Lung (tissue), 11 donors: ENCODE measurements at regions not wholly inside any gene's neighbourhood (a gene's known extent, or its start where the extent isn't known, plus 50 kb on each side); places are given as distances from the start of the nearest gene placed in this dataset.

Experiments used
- ATAC-seq: fragments of 200-7000 bp; cut with Tn5 transposase; one replicate; pipeline ENCODE4 v1.9.1; 2020; ENCODE audit warnings: moderate number of reproducible peaks; ENCODE audit not compliant: insufficient read depth, low FRiP score
- DNase-seq, 3 donors: peaks; one replicate each; pipeline ENCODE4 v3.0.0-alpha.2; 2013 to 2017
- H3K27ac ChIP-seq, 2 donors: one replicate each; pipeline ENCODE4 v1.5.1; 2013; ENCODE audit warnings: mild to moderate bottlenecking in 2 of 2, moderate library complexity in 2 of 2, control low read depth in 1 of 2, inconsistent platforms in 1 of 2, low read depth in 1 of 2, low read length in 1 of 2
- H3K27me3 ChIP-seq, 3 donors: one replicate each; pipeline ENCODE4 v1.5.1; 2013; ENCODE audit warnings: low read length in 2 of 3; ENCODE audit not compliant: control insufficient read depth in 3 of 3, insufficient read depth in 3 of 3
- H3K36me3 ChIP-seq, 4 donors: one replicate each; pipeline ENCODE4 v1.5.1; 2013; ENCODE audit warnings: low read length in 4 of 4, mild to moderate bottlenecking in 1 of 4, moderate library complexity in 1 of 4; ENCODE audit not compliant: control insufficient read depth in 4 of 4, insufficient read depth in 4 of 4
- H3K4me1 ChIP-seq, 5 donors: one replicate each; pipeline ENCODE4 v1.5.1; 2013; ENCODE audit warnings: low read length in 5 of 5, mild to moderate bottlenecking in 2 of 5, moderate library complexity in 1 of 5; ENCODE audit not compliant: control insufficient read depth in 5 of 5, insufficient read depth in 5 of 5
- H3K4me3 ChIP-seq: one replicate; pipeline ENCODE4 v1.5.1; 2013; ENCODE audit warnings: mild to moderate bottlenecking, control low read depth, moderate library complexity
- H3K9ac ChIP-seq, 2 donors: one replicate each; pipeline ENCODE4 v1.5.1; 2013; ENCODE audit warnings: low read length in 2 of 2, control low read depth in 1 of 2; ENCODE audit not compliant: insufficient read depth in 1 of 2
- H3K9me3 ChIP-seq, 4 donors: one replicate each; pipeline ENCODE4 v1.5.1; 2013; ENCODE audit warnings: low read length in 3 of 4, mild to moderate bottlenecking in 1 of 4, moderate library complexity in 1 of 4; ENCODE audit not compliant: control insufficient read depth in 4 of 4, insufficient read depth in 3 of 4
- WGBS, 2 donors: extraction: QIAGEN DNeasy Blood & Tissue Kit; methylation state at CpG; one replicate each; pipeline ENCODE4 v1.1.7; 2013; 5-methylcytosine and 5-hydroxymethylcytosine counted together
- TF ChIP-seq, protein P1 (sequence below): IDR thresholded peaks from 2 replicates; pipeline ENCODE4 v1.5.1; 2012; ENCODE audit warnings: mild to moderate bottlenecking; ENCODE audit errors: control extremely low read depth, extremely low read depth
- donor health status: control.
- donor health status: control.
- donor health status: Bipolar disorder and iron deficiency.
- donor health status: healthy.
- donor health status: DM: yes; HTN: yes; CAD: no.

DNA sequence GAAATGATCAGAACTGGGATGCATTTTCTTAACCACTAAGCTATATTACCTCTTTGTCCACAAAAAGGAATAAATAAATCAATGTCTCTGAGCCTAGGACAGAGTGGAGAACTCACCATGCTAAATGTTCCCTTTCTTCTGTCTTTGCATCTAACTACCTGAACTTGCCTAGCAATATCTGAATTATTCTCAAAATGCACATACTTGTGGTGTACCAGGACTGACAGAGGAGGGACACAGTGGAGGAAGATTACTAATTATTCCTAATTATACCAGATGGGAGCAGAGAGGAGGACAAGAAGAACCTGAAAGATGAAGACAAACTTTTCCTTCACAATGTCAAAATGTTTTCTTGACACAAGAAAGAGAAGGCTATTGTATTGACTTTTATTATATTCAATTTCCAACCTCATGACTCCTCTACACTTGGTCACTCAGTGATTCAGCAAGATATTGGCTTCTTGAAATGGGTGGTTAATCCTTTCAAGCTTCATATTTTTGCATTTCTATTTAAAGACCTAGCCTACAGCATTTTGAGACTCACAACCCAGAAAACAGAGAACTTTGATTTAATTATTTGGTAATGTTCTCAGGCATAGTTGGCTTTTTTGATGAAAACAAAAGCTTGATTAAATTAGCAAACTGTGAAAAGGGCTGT lies 117.2 kb upstream of the LRFN5 start:
- no peaks in the 10 kb centered on the region for H3K4me1 ChIP-seq
- H3K9me3 ChIP-seq, result no peaks in the 10 kb centered on the region
- no peak overlapping the region for H3K4me3 ChIP-seq
- DNase-seq (no peak), ATAC-seq (no peak)
- no peak overlapping the region for H3K27ac ChIP-seq
- no peaks in the 10 kb centered on the region for H3K27me3 ChIP-seq
- no peaks in the 10 kb centered on the region for H3K36me3 ChIP-seq
- no peak overlapping the region for H3K9ac ChIP-seq
- TF ChIP-seq, protein P1, sequence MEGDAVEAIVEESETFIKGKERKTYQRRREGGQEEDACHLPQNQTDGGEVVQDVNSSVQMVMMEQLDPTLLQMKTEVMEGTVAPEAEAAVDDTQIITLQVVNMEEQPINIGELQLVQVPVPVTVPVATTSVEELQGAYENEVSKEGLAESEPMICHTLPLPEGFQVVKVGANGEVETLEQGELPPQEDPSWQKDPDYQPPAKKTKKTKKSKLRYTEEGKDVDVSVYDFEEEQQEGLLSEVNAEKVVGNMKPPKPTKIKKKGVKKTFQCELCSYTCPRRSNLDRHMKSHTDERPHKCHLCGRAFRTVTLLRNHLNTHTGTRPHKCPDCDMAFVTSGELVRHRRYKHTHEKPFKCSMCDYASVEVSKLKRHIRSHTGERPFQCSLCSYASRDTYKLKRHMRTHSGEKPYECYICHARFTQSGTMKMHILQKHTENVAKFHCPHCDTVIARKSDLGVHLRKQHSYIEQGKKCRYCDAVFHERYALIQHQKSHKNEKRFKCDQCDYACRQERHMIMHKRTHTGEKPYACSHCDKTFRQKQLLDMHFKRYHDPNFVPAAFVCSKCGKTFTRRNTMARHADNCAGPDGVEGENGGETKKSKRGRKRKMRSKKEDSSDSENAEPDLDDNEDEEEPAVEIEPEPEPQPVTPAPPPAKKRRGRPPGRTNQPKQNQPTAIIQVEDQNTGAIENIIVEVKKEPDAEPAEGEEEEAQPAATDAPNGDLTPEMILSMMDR, result no peak

DNA sequence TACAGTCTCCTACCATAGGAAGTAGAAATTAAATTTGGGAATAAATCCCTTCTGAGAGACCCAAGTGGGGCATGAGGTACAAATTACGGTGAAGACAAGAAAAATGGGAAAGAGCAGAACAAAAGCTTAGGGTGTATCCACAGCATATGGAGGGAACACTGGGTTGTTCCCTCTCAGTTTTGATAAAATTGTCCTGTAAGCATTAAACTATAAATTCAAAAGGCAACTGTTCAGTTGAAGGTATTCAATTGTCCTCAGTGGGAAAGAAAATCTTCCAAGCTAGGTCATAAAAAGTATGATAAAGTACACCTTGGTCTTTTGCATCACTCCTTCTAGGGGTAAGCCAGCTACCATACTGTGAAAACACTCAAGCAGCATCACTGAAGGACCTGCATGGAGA lies 118.3 kb upstream of the LRFN5 start:
- Histone ChIP-seq H3K9ac (no peak overlapping the region), H3K27me3 (no peaks in the 10 kb centered on the region), H3K4me1 (no peaks in the 10 kb centered on the region), H3K27ac (no peak overlapping the region), H3K9me3 (no peaks in the 10 kb centered on the region), H3K4me3 (no peak overlapping the region), H3K36me3 (no peaks in the 10 kb centered on the region)
- no peak for ATAC-seq
- DNase-seq, result no peak
- 88 to 100% methylated on average over 1 of the region's 1 CpG for WGBS, 2 donors
- TF ChIP-seq, protein P1, result no peak

DNA sequence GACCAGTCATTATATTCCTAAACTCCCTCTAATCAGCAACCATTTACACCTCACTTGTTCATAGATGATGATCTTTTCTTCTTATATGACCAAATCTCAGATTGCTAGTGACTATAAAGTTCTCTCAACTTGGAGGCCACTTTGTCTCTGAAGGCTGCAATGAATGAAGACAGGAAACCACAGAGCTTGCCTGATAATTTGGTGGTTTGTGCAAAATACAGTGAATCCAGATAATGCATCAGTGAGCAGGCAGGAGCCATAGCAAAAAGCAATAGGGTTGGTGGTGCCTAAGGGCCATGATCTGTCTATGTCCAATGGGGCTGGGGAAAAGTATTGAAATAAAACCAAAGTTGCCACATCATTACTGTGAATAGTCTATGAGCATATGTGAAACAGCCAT lies 123.8 kb upstream of the LRFN5 start:
- no peak for DNase-seq
- no peak overlapping the region for H3K27ac ChIP-seq
- H3K9me3 ChIP-seq, result no peaks in the 10 kb centered on the region
- H3K27me3 ChIP-seq, result no peaks in the 10 kb centered on the region
- H3K4me3 ChIP-seq, result no peak overlapping the region
- TF ChIP-seq, protein P1, result no peak
- no peaks in the 10 kb centered on the region for H3K4me1 ChIP-seq
- no peak overlapping the region for H3K9ac ChIP-seq
- no peak for ATAC-seq
- H3K36me3 ChIP-seq, result no peaks in the 10 kb centered on the region

DNA sequence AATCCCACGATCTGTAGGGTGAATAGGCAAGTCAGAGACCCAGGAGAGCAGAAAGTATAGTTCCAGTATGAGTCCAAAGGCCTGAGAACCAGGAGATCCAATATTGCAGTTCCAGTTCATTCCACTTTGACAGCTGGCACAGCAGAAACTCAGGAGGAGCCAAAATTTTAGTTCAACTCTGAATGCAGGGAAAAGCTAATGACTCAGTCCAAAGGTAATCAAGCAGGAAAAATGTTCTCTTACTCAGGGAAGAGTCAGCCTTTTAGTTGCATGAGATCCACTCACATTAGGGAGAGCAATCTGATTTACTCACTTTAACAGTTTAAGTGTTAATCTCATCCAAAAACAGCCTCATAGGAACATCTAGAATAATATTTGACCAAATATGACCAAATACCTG lies 130.2 kb upstream of the LRFN5 start:
- WGBS, 2 donors, result 41 to 42% methylated on average over 1 of the region's 1 CpG
- Histone ChIP-seq H3K27ac (no peak overlapping the region), H3K36me3 (no peaks in the 10 kb centered on the region), H3K4me3 (no peak overlapping the region), H3K27me3 (no peaks in the 10 kb centered on the region), H3K9ac (no peak overlapping the region), H3K4me1 (no peaks in the 10 kb centered on the region), H3K9me3 (peaks cover 0 to 4% (median 0%) of the 10 kb centered on the region in 4 donors)
- no peak for ATAC-seq
- TF ChIP-seq, protein P1, result no peak
- DNase-seq, result no peak
